SK-MEL-5 (cell line): ENCODE measurements at regions not wholly inside any gene's neighbourhood (a gene's known extent, or its start where the extent isn't known, plus 50 kb on each side); places are given as distances from the start of the nearest gene placed in this dataset.
"Not testable (repeated sequence)": the region's sequence is repeated elsewhere in the genome, so short reads cannot be mapped to it uniquely, and the experiment has no call there.

Experiments used
- DNase-seq: peaks from one replicate; pipeline ENCODE4 v3.0.0-alpha.2; 2016; ENCODE audit warnings: low read depth, low spot score
- in situ Hi-C: cut with HindIII; loops from 2 replicates; pipeline ENCODE4 v1.10.0; 2016; ENCODE audit warnings: low sequenced_read_pairs, high pct_unique_total_duplicates, low pct_unique_long_range_greater_than_20kb

DNA sequence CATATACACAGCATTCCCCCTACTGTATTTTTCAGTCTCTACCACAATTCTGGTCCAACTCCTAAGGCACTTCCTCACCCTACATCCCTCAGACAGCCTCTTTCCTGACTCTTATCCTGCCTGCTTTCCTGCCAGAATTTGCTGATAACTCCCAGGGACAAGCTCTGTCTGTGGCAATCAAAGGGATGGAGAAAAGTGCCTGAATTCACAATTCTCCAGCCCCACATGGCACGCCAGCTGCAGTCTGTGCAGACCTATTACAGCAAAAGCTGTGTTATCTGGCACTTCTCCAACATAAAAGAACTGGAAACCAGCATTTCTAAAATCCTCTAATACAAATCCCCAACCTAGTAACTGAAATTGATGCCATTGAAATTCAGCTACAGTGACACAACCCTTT lies 404.8 kb downstream of the KLHL13 start:
- in situ Hi-C loops: no loop called here
- DNase-seq: no peak

DNA sequence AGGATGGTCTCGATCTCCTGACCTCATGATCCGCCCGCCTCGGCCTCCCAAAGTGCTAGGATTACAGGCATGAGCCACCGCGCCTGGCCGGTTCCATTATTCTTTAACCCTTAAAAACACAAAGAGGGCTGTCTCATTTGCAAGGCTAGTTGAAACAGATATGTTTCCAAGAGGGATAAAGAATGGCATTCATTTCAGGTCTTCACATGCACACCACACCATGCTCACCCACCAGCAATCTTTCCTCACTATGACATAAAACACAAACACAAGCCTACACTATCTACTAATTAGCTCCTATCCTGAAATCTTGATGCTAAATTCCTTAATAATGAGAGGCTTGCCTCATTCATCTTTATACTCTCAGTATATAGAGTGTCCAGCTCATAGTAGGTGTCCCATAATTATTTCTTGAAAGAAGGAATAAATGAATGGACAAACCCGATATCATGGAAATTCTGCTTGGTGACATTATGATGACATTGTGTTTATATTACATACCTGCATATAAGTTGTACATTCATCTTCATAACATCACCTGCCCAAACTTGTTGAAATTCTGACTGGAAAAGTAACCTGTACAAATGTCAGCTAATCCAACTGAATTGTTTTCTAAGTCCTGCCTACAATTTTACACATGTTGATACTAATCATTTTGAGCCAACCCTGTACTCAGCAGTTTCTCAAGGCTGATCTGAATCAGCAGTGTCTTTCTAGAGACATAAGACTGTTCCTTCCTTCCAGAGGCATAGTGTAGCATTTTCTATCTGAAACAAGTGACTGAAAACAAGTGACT lies 408.5 kb downstream of the KLHL13 start:
- in situ Hi-C loops: no loop called here

GRCh38 chrX:117701050-117701449 lies 415.6 kb downstream of the KLHL13 start:
- in situ Hi-C loops: no loop called here
- DNase-seq: no peak

More for the DNA sequence above, 408.5 kb downstream of the KLHL13 start:
- DNase-seq: no peak

DNA sequence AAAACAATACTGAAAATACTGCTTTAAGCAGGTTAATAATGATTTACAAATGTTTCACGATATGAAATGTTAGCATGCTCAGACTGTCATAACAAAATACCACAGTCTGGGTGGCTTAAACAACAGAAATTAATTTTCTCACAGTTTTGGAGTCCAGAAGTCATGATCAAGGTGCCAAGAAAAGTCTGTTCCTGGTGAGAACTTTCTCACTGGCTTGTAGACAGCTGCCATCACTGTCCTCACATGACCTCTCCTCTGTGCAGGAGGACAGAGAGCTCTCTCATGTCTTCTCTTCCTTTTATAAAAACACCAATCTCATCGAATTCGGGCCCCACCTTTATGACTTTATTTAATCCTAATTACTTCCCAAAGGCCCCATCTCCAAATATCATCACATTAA lies 426.7 kb downstream of the KLHL13 start:
- in situ Hi-C loops: no loop called here
- no peak for DNase-seq

DNA sequence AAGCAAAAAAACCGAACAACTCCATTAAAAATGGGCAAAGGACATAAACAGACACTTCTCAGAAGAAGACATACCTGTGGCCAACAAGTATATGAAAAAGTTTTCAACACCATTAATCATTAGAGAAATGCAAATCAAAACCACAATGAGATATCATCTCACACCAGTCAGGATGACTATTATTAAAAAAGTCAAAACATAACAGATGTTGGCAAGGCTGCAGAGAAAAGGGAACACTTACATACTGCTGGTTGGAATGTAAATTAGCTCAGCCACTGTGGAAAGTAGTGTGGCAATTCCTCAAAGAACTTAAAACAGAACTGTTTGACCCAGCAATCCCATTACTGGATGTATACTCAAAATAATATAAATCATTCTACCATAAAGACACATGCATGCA lies 436.3 kb downstream of the KLHL13 start:
- DNase-seq: no peak
- in situ Hi-C loops: no loop called here

DNA sequence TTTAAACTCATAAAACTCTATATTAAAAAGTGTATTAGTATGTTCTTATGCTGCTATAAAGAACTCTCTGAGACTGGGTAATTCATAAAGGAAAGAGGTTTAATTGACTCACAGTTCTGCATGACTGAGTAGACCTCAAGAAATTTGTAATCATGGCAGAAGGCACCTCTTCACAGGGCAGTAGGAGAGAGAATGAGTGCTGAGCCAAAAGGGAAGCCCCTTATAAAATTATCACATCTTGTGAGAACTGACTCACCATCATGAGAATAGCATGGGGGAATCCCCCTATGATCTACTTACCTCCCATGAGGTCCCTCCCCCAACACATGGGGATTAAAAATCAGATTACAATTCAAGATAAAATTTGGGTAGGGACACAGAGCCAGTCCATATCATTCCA lies 463.2 kb downstream of the KLHL13 start:
- in situ Hi-C loops: no loop called here
- DNase-seq: no peak

- in situ Hi-C loops: no loop called here
- DNase-seq: peak; percentile 5
These were observed 471.0 kb downstream of the KLHL13 start for GRCh38 chrX:117645639-117646038.

DNA sequence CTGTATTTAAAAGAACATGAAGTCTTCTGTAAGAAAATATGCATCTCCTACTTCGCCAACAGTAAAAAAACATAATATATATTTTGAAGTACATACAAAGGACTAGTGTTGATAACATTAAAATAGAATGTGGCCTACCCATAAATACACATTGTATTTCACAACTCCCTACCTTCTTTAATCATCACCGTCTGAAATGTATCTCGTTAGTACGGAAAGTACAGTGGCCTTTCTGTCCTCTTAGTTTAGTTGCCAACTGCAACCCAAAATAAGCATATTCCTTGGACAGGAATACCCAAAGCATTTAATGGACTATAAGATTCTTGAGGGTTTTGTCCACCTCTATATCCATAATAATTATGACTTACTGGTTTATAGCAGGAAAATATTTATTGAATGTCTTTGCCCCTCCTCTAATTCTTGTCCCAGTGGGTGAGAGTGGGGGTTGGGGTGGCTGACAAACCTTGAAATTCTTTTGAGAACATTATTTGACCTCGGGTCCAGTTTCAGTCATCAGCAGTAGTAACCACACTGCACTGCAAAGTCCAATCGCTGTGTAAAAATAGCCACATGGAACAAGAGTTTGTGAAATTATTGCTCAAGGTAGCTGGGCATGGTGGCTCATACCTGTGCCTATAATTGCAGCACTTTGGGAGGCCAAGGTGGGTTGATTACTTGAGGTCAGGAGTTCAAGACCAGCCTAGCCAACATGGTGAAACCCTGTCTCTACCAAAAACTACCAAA lies 474.5 kb downstream of the KLHL13 start:
- in situ Hi-C loops: no loop called here
- no peak for DNase-seq

DNA sequence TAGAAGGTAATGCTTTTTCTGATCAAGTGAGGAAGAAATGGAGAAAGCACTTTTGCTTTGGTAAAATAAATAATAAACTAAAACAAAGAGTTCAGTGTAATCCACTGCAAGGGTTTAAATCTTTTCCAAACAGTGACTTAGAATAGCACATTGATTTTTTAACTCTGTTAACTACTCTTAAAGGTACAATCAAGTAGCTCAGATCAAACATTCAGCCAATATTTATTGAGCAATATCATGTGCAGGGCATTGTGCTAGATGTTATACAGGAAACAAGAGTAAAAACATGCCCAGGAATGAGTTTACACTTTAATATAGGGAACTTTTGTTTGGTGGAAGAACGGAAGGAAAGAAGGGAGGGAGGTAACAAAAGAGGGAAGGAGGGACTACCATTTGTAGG lies 479.8 kb downstream of the KLHL13 start:
- in situ Hi-C loops: no loop called here
- DNase-seq: no peak

DNA sequence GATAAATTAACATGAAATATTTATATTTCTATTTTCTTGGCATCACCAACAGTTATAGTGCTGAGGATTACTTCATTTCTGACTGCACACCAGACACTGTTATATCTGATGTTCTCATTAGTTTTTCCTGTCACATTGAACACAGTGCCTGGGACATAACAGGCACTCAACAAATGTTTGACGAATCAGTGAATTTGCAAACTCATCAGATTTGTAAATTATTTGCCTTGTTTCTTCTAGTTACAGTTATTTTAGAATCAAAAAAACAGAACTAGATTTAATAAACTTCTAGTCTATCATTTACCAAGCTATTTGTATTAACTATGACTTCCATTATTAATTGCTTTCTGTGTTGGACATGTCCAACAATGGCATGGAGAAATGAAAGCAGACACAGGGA lies 483.3 kb downstream of the KLHL13 start:
- no peak for DNase-seq
- in situ Hi-C loops: no loop called here

DNA sequence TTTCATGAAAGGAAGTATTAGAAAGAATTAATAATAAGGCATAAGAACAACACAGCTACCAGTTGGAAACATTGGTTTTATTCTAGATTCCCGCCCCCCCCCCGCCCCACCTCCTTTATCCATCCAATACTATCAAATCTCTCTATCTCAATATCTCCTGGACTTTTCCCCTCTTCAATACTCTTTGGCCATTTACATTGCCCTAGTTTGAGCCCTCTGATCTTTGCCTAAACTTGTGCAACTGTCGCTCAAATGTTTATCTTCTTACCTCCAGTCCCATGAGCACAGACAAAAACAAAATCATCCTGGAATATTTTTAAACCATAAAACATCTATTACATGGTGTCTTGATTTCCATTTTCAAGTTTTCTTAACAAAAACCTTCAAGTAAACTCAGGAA lies 488.2 kb downstream of the KLHL13 start:
- no peak for DNase-seq
- in situ Hi-C loops: no loop called here

- no peak for DNase-seq
- in situ Hi-C loops: no loop called here
These were observed 505.8 kb downstream of the KLHL13 start for GRCh38 chrX:117610806-117611205.

DNA sequence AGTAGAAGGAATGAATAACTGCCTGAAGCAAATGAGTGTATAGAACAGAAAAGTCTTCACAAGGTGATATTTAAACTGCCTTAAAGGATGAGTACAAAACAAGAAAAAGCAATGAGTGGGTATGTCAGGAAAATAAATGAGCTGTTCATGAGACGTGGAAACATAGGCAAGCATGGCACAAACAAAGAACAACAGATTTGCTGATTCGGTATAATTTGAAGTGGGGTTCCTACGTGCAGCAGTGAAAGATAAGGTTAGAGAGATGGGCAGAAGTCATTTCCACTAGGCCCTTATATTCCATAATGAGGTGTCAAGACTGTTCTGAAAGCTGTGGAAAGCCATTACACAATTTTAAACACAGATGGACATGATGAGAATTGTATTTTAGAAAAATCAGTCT lies 506.6 kb downstream of the KLHL13 start:
- in situ Hi-C loops: no loop called here
- no peak for DNase-seq

GRCh38 chrX:117607561-117607960 lies 509.0 kb downstream of the KLHL13 start:
- no peak for DNase-seq
- in situ Hi-C loops: no loop called here

DNA sequence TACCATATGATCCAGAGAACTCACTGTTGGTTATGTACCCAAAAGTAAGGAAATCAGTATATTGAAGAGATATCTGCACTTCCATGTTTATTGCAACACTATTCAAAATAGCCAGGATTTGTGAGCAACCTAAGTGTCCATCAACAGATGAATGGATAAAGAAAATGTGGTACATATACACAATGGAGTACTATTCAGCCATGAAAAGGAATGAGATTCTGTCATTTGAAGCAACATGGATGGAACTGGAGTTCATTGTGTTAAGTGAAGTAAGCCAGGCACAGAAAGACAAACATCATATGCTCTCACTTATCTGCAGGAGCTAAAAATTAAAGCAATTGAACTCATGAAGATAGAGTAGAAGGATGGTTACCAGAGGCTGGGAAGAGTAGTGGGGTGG lies 510.5 kb downstream of the KLHL13 start:
- in situ Hi-C loops, DNase-seq: not testable (repeated sequence)

DNA sequence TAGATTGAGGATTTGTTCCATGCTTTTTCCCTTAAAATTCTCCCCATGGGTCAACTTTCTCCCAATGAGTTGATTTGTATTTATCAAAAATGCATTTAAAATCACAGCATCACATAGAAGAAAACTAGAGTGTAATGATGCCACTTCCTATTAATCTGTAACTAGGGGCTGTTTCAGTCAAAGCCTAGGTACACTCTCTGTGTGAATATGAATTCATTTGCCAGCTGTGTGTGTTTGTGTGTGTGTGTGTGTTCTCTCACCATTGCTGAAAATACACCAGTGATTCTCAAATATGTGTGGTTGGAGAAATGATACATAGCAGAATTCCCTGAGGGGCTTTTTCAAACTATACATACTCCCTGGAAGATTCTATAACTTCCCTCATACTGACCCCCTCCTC lies 546.5 kb downstream of the KLHL13 start:
- in situ Hi-C loops: no loop called here
- DNase-seq: no peak

DNA sequence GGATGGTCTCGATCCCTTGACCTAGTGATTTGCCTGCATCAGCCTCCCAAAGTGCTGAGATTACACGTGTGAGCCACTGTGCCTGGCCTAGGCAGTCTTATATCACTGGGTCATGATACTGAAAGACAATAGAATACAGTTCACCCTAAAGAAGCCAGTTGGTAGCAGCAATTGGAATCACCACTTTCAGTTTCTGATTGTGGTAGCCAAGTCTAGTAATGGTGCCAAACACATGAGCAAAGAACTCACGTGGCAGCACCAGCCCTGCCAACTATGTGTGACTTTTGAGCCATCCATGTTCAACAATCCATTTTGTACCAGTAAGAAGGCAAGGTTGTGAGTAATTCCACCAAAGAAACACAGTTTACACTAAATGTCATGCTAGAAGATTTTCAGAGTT lies 548.4 kb downstream of the KLHL13 start:
- DNase-seq: no peak
- in situ Hi-C loops: no loop called here

DNA sequence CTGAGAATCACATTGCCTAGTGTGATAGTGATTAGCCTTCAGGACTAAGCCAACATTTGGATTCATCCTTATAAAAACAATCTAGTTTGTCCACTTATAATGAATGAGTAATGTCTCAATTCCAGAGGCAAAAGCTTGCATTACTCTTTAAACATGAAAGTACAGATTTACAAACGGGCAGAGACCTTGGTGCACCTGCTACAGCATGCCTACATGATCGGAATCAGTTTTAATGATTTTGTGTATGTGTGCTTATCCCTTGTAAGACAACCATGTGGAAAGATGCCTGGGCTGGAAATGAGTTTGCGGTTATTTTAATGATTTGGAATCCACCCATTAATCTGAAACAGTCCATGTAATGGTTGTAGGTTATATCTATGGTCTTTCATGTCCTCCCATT lies 572.7 kb downstream of the KLHL13 start:
- no peak for DNase-seq
- in situ Hi-C loops: no loop called here

DNA sequence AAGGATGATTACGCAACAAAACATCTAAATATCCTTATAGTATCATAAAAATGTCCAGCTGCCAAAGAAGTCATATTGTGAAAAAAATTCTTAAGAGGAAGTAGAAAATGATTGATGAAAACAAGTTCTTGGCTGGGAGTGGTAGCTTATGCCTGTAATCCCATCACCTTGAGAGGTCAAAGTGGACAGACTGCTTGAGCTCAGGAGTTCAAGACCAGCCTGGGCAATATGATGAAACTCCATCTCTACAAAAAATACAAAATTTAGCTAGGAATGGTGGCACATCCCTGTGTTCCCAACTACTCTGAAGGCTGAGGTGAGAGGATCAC lies 577.6 kb downstream of the KLHL13 start:
- DNase-seq: no peak
- in situ Hi-C loops: no loop called here
